ENCODE measurements at regions not wholly inside any gene's neighbourhood (a gene's known extent, or its start where the extent isn't known, plus 50 kb on each side); places are given as distances from the start of the nearest gene placed in this dataset.

- no peak for TF ChIP-seq CTCF (IDR thresholded peaks at IDR 0.05; ENCODE audit: low read depth, low read length, missing input control)
- TF ChIP-seq MAX (IDR thresholded peaks at IDR 0.05) = no peak
- TF ChIP-seq GABPA (IDR thresholded peaks at IDR 0.05 in 1 of 2, conservative IDR thresholded peaks at IDR 0.05 in 1 of 2) = no peak
- no peak for TF ChIP-seq TAF1 (conservative IDR thresholded peaks at IDR 0.05)
- no peak for TF ChIP-seq REST (IDR thresholded peaks at IDR 0.05)
- no peak for TF ChIP-seq ZBTB33 (IDR thresholded peaks at IDR 0.05)
- no peak for TF ChIP-seq RXRA (IDR thresholded peaks at IDR 0.05)
- TF ChIP-seq FOXA1 (IDR thresholded peaks at IDR 0.05) = no peak
- no peak for TF ChIP-seq YY1 (IDR thresholded peaks at IDR 0.05)
- TF ChIP-seq SP1 (IDR thresholded peaks at IDR 0.05) = no peak
- TF ChIP-seq RAD21 (IDR thresholded peaks at IDR 0.05) = no peak
- no peak for TF ChIP-seq ATF3 (IDR thresholded peaks at IDR 0.05)
- TF ChIP-seq HNF4A (conservative IDR thresholded peaks at IDR 0.05) = no peak
- no peak for TF ChIP-seq HNF4G (IDR thresholded peaks at IDR 0.05)
Measured at GRCh38 chr3:135449046-135449445, 516.5 kb upstream of the PPP2R3A start.

Data from liver (tissue), 3 donors.